ENCODE measurements at regions not wholly inside any gene's neighbourhood (a gene's known extent, or its start where the extent isn't known, plus 50 kb on each side); places are given as distances from the start of the nearest gene placed in this dataset.

DNA sequence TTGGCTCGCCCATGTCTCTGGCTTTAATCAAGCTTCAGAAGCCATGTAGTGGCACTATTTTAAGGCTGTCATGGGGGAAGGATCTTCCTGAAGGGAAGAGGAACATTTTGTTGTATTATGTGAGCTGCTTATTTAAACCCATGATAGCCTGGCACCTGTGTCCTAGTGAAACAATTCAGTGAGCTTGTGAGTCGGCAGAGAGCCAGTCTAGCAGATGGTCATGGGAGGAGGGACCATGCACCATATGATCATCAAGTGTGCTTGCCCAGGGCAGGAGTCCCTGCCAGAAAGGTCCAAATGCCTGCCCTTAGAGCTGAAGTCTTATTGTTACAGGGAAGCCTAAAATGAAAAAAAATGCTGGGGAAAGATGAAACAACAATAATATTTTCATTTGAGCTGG lies 132.9 kb downstream of the PRDM13 start:
- TF ChIP-seq CTCF (IDR thresholded peaks at IDR 0.05): no peak
- no peak for TF ChIP-seq POLR2AphosphoS5 (IDR thresholded peaks at IDR 0.05)
- TF ChIP-seq POLR2A (IDR thresholded peaks at IDR 0.05): no peak

Data from prostate gland (tissue), 2 donors.